HEK293T (cell line): ENCODE measurements at regions not wholly inside any gene's neighbourhood (a gene's known extent, or its start where the extent isn't known, plus 50 kb on each side); places are given as distances from the start of the nearest gene placed in this dataset.

ENCODE experiments used
- PKNOX1 ChIP-seq: fragments of 450-650 bp; IDR thresholded peaks from 2 replicates; pipeline ENCODE4 v1.6.1; 2016
- SP1 ChIP-seq: fragments of 450-650 bp; IDR thresholded peaks from 2 replicates; pipeline ENCODE4 v1.6.1; 2017

GRCh38 chr1:60421965-60422364, 348.4 kb upstream of the C1orf87 start:
- no peak for TF ChIP-seq SP1
- no peak for TF ChIP-seq PKNOX1
